ENCODE measurements at regions not wholly inside any gene's neighbourhood (a gene's known extent, or its start where the extent isn't known, plus 50 kb on each side); places are given as distances from the start of the nearest gene placed in this dataset.

GRCh38 chr7:85733169-85733915, 546.5 kb upstream of the SEMA3D start:
- no peak for TF ChIP-seq CTCF (IDR thresholded peaks at IDR 0.05)
- DNase-seq (no peak), ATAC-seq (no peak)
- H3K27me3 ChIP-seq: no peaks in the 10 kb centered on the region
- 67 to 68% methylated on average over 2 of the region's 2 CpGs for WGBS, 2 donors
- no peak overlapping the region for H3K27ac ChIP-seq
- peaks cover 0 to 30% (median 2%) of the 10 kb centered on the region in 11 donors for H3K9me3 ChIP-seq
- intact Hi-C loops (cut with DNase I): no loop called here
- no peaks in the 10 kb centered on the region for H3K4me1 ChIP-seq
- H3K36me3 ChIP-seq: no peaks in the 10 kb centered on the region
- no peak overlapping the region for H3K4me3 ChIP-seq

DNA sequence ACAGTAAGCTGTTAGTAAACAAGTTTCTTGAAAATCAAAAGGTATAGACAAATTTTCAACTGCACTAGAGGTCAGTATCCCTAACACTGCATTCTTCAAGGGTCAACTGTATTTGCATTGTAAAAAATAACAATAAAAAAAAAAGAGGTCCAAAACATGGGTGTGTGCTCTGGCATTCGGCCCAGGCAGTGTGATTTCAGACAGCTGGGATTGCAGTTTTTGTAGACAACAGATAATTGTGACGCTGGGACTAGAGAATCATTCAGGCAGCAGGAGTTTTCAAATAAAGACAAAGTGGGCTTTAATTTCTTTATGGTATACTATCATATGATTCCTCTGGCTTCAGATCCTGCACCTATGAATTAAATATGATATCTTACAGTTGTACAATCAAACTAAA, 543.2 kb upstream of the SEMA3D start:
- DNase-seq: no peak
- H3K27me3 ChIP-seq: no peaks in the 10 kb centered on the region
- no peaks in the 10 kb centered on the region for H3K36me3 ChIP-seq
- no peaks in the 10 kb centered on the region for H3K4me1 ChIP-seq
- H3K27ac ChIP-seq: no peak overlapping the region
- no peak for TF ChIP-seq CTCF (IDR thresholded peaks at IDR 0.05)
- H3K9me3 ChIP-seq: peaks cover 0 to 14% (median 0%) of the 10 kb centered on the region in 11 donors
- WGBS, 2 donors: 29 to 46% methylated on average over 2 of the region's 2 CpGs
- intact Hi-C loops (cut with DNase I): no loop called here
- ATAC-seq: no peak
- H3K4me3 ChIP-seq: no peak overlapping the region

GRCh38 chr7:85725026-85725425, 538.2 kb upstream of the SEMA3D start:
- ATAC-seq (no peak), DNase-seq (no peak)
- Histone ChIP-seq H3K9me3 (peaks cover 0 to 12% (median 0%) of the 10 kb centered on the region in 11 donors), H3K4me1 (peaks cover 0 to 12% (median 0%) of the 10 kb centered on the region in 9 donors), H3K36me3 (no peaks in the 10 kb centered on the region), H3K27ac (no peak overlapping the region), H3K27me3 (no peaks in the 10 kb centered on the region), H3K4me3 (no peak overlapping the region)
- intact Hi-C loops (cut with DNase I): no loop called here
- TF ChIP-seq CTCF (IDR thresholded peaks at IDR 0.05): no peak
- WGBS, 2 donors: 61 to 82% methylated on average over 2 of the region's 2 CpGs

DNA sequence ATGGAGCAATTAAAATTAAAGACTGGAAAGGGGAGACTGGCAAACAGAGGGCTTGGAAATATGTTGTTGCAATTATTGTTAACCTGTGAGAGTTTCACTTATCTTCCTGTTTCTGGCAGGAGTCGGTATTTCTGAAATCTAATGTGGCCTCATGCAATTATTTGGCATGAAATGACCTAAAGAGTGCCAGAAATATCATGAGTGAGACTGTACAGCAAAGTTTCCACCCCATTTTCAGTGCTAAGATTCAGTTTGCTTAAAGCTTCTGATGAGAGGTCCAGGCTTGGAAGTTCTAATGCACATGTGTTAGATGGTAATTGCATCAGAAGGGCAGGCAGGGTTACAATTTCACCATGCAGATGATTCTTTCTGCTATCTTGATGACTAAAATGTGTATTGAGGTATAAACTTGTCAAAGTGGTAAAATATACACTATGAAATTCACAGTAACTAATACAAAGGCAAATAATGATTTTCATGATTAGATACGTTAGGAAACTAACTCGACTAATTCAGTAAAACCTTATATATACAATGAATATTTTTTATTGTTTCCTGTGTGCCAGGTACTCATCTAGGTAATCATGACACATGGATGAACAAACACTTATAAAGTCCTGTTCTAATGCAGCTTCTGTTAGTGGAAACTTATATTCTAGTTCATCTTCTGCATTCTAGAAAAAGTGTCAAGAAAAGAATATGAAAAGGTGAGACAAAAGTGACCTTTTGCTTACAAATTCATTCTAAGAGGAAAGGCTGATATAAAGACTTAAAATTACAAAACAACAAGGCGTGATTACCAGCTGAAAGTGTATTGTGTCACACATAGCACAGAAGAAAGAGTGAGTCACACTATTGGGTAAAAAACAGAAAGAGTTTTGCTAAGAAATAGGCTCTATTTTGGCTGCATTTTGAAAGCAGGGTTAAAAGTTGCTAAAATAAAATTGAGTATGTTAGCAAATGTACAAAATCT, 533.4 kb upstream of the SEMA3D start:
- 55 to 57% methylated on average over 4 of the region's 4 CpGs for WGBS, 2 donors

More for the DNA sequence above, 533.4 kb upstream of the SEMA3D start:
- Histone ChIP-seq H3K36me3 (no peaks in the 10 kb centered on the region), H3K27ac (peak overlapping the region in 1 of 10 donors; percentile 44), H3K9me3 (no peaks in the 10 kb centered on the region), H3K4me1 (peaks cover 0 to 17% (median 0%) of the 10 kb centered on the region in 9 donors), H3K27me3 (no peaks in the 10 kb centered on the region), H3K4me3 (no peak overlapping the region)
- TF ChIP-seq CTCF (IDR thresholded peaks at IDR 0.05): no peak
- intact Hi-C loops (cut with DNase I): no loop called here
- DNase-seq (no peak), ATAC-seq (peak in 2 of 8 donors; percentile 52 to 82)
